ENCODE measurements at regions not wholly inside any gene's neighbourhood (a gene's known extent, or its start where the extent isn't known, plus 50 kb on each side); places are given as distances from the start of the nearest gene placed in this dataset.

GRCh38 chr3:127384717-127385539 lies 97.1 kb upstream of the PRR20G start:
- Histone ChIP-seq H3K4me1 (ENCODE audit: control insufficient read depth, insufficient read depth, low read length) (no peaks in the 10 kb centered on the region), H3K4ac (ENCODE audit: low read depth, low read length) (no peak overlapping the region), H4K20me1 (ENCODE audit: insufficient read depth, low read length) (no peaks in the 10 kb centered on the region), H2BK120ac (ENCODE audit: low read depth, low read length) (no peak overlapping the region), H3K23ac (ENCODE audit: low read depth, low read length) (no peak overlapping the region), H4K5ac (ENCODE audit: low read depth, low read length) (no peak overlapping the region), H3K18ac (ENCODE audit: low read depth, low read length) (no peak overlapping the region), H2AFZ (replicated peaks; ENCODE audit: low read length, poor library complexity) (no peak overlapping the region), H2BK5ac (ENCODE audit: low read depth, low read length, poor library complexity, severe bottlenecking) (no peak overlapping the region), H3K9ac (ENCODE audit: low read depth, low read length) (no peak overlapping the region), H2AK5ac (ENCODE audit: low read depth, low read length) (no peak overlapping the region), H2BK20ac (ENCODE audit: low read depth, low read length) (no peak overlapping the region), H3K27ac (ENCODE audit: insufficient read depth, low read length) (no peak overlapping the region), H3K4me3 (ENCODE audit: insufficient read depth, low read depth, low read length) (no peak overlapping the region), H3K27me3 (ENCODE audit: control insufficient read depth, insufficient read depth, low read length) (peaks cover 2% of the 10 kb centered on the region), H4K91ac (ENCODE audit: insufficient read depth, low read depth, low read length) (no peak overlapping the region), H3K4me2 (ENCODE audit: low read depth, low read length) (no peak overlapping the region), H3K9me1 (ENCODE audit: insufficient read depth, low read length) (no peaks in the 10 kb centered on the region), H4K8ac (ENCODE audit: low read depth in 2 of 2, low read length in 2 of 2) (no peak overlapping the region), H3K36me3 (ENCODE audit: control insufficient read depth, insufficient read depth, low read length) (no peaks in the 10 kb centered on the region), H3K9me3 (ENCODE audit: control insufficient read depth, insufficient read depth, low read length) (no peaks in the 10 kb centered on the region), H3K56ac (ENCODE audit: extremely low read depth, insufficient read depth, low read length) (no peak overlapping the region), H3K79me1 (ENCODE audit: low read depth in 1 of 2, low read length in 2 of 2) (no peaks in the 10 kb centered on the region), H2BK15ac (ENCODE audit: low read depth, low read length) (no peak overlapping the region), H3K14ac (replicated peaks; ENCODE audit: low read depth, low read length) (no peak overlapping the region), H2AK9ac (replicated peaks; ENCODE audit: low read depth, low read length, poor library complexity) (no peak overlapping the region)
- POLR2A ChIA-PET (ENCODE audit: unreplicated experiment): no interaction called here
- ATAC-seq (ENCODE audit: low read depth) (no peak), DNase-seq (no peak)
- in situ Hi-C loops (cut with MboI; ENCODE audit: low sequenced_read_pairs) (no loop called here), dilution Hi-C loops (cut with HindIII; ENCODE audit: low sequenced_read_pairs, unreplicated experiment) (no loop called here), intact Hi-C loops (cut with micrococcal nuclease) (no loop called here)
- WGBS, 2 experiments (ENCODE audit: extremely low coverage in 2 of 2, insufficient read length in 1 of 2): 49% methylated on average over 6 of the region's 18 CpGs; no CpG with 5 or more reads in 1 of the 2 experiments
- BruUV-seq (replicated peaks): no TSS peak
- no peak for TF ChIP-seq ELK1 (IDR thresholded peaks at IDR 0.05; ENCODE audit: borderline replicate concordance, low read depth, low read length)
- TF ChIP-seq RAD21 (IDR thresholded peaks at IDR 0.05; ENCODE audit: low read length): no peak
- no peak for TF ChIP-seq POLR2A (IDR thresholded peaks at IDR 0.05; ENCODE audit: low read depth, low read length)
- no peak for TF ChIP-seq RFX5 (IDR thresholded peaks at IDR 0.05; ENCODE audit: low read depth, low read length)
- TF ChIP-seq CEBPB (IDR thresholded peaks at IDR 0.05; ENCODE audit: low read depth, low read length): no peak
- no peak for TF ChIP-seq MAFK (IDR thresholded peaks at IDR 0.05; ENCODE audit: low read depth, low read length)
- no peak for TF ChIP-seq SMC3 (IDR thresholded peaks at IDR 0.05; ENCODE audit: low read depth, low read length)
- no peak for TF ChIP-seq NFE2L2 (IDR thresholded peaks at IDR 0.05; ENCODE audit: low read depth, low read length)
- TF ChIP-seq RCOR1 (IDR thresholded peaks at IDR 0.05; ENCODE audit: insufficient replicate concordance, low read length): no peak
- no peak for TF ChIP-seq BHLHE40 (IDR thresholded peaks at IDR 0.05; ENCODE audit: low read depth, low read length)
- no peak for TF ChIP-seq FOS (IDR thresholded peaks at IDR 0.05; ENCODE audit: low read depth, low read length)
- no peak for TF ChIP-seq CTCF (conservative IDR thresholded peaks at IDR 0.05; ENCODE audit: low read depth, low read length)
- no peak for TF ChIP-seq MAZ (IDR thresholded peaks at IDR 0.05; ENCODE audit: borderline replicate concordance, low read depth, low read length)
- TF ChIP-seq CHD1 (IDR thresholded peaks at IDR 0.05; ENCODE audit: low read depth, low read length): no peak
- no peak for TF ChIP-seq MXI1 (IDR thresholded peaks at IDR 0.05; ENCODE audit: borderline replicate concordance, low read depth, low read length)
- no peak for TF ChIP-seq USF2 (IDR thresholded peaks at IDR 0.05; ENCODE audit: low read depth, low read length)
- CTCF ChIA-PET: no interaction called here

Data from IMR-90 (cell line).